HL-60 (cell line): ENCODE measurements at regions not wholly inside any gene's neighbourhood (a gene's known extent, or its start where the extent isn't known, plus 50 kb on each side); places are given as distances from the start of the nearest gene placed in this dataset.

Source experiments
- DNase-seq, 2 experiments: peaks; one replicate each; pipeline ENCODE4 v3.0.0-alpha.2; 2010 to 2020; ENCODE audit warnings: low read depth in 1 of 2, low spot score in 1 of 2
- H3K27ac ChIP-seq: fragments of 250-450 bp; sonication (Bioruptor Pico); replicated peaks from 2 replicates; pipeline ENCODE4 v1.5.1; 2020; ENCODE audit warnings: mild to moderate bottlenecking, moderate library complexity
- H3K27me3 ChIP-seq: fragments of 250-450 bp; sonication (Bioruptor Pico); 2 replicates; pipeline ENCODE4 v1.5.1; 2021; ENCODE audit warnings: mild to moderate bottlenecking, moderate library complexity; ENCODE audit not compliant: insufficient read depth, poor library complexity, severe bottlenecking
- H3K4me3 ChIP-seq: replicated peaks from 2 replicates; pipeline ENCODE4 v1.5.1; 2011; ENCODE audit warnings: mild to moderate bottlenecking, control low read depth, low read length; ENCODE audit not compliant: insufficient read depth
- GABPA ChIP-seq: IDR thresholded peaks from 2 replicates; pipeline ENCODE4 v1.6.1; 2012; ENCODE audit warnings: low read depth
- POLR2AphosphoS5 ChIP-seq: IDR thresholded peaks from 2 replicates; pipeline ENCODE4 v1.6.1; 2012; ENCODE audit warnings: low read depth
- SPI1 ChIP-seq: IDR thresholded peaks from 2 replicates; pipeline ENCODE4 v1.6.1; 2012; ENCODE audit warnings: low read depth, mild to moderate bottlenecking, borderline replicate concordance
- TF ChIP-seq, protein P1 (sequence below): IDR thresholded peaks from one replicate; pipeline ENCODE4 v1.5.1; 2011; ENCODE audit warnings: low read length, control low read depth, inconsistent platforms; ENCODE audit not compliant: insufficient read depth
- TF ChIP-seq, protein P2 (sequence below): IDR thresholded peaks from 2 replicates; pipeline ENCODE4 v1.6.1; 2012; ENCODE audit warnings: low read depth; ENCODE audit not compliant: insufficient replicate concordance

DNA sequence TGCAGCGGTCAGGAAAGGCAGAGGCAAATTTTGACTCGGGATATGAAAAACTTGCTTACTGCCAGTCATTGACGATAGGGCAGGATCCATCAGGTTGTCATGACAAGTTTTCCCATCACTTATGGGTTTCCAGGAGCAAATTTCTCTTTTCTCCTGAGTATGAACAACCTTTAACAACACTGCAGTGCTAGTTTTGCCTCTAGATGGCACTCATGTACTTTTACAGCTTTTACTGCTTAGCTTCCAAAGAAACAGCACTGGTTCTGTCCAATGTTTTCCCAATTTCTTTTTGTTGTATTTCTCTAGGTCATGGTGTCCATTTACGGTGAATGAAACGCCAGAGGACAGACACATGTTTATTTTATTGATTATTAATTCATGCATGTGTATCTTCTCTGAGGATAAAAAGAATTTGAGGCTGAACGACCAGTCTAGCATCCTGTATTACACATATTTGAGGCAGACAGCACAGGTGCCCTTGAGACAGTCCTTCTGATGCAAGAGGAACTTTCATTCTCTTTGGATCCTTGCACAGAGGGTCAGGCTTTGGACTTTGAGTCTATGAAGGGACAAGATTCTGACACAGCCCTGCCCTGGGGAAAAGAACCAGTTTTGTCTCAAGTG is 112.3 kb upstream of the TRABD2B start:
- H3K4me3 ChIP-seq = no peak overlapping the region
- H3K27me3 ChIP-seq = no peaks in the 10 kb centered on the region
- peak in 1 of 2 experiments; percentile 7 for DNase-seq
- TF ChIP-seq, protein P1, sequence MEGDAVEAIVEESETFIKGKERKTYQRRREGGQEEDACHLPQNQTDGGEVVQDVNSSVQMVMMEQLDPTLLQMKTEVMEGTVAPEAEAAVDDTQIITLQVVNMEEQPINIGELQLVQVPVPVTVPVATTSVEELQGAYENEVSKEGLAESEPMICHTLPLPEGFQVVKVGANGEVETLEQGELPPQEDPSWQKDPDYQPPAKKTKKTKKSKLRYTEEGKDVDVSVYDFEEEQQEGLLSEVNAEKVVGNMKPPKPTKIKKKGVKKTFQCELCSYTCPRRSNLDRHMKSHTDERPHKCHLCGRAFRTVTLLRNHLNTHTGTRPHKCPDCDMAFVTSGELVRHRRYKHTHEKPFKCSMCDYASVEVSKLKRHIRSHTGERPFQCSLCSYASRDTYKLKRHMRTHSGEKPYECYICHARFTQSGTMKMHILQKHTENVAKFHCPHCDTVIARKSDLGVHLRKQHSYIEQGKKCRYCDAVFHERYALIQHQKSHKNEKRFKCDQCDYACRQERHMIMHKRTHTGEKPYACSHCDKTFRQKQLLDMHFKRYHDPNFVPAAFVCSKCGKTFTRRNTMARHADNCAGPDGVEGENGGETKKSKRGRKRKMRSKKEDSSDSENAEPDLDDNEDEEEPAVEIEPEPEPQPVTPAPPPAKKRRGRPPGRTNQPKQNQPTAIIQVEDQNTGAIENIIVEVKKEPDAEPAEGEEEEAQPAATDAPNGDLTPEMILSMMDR = peak; percentile 78
- TF ChIP-seq SPI1 = no peak
- H3K27ac ChIP-seq = no peak overlapping the region

DNA sequence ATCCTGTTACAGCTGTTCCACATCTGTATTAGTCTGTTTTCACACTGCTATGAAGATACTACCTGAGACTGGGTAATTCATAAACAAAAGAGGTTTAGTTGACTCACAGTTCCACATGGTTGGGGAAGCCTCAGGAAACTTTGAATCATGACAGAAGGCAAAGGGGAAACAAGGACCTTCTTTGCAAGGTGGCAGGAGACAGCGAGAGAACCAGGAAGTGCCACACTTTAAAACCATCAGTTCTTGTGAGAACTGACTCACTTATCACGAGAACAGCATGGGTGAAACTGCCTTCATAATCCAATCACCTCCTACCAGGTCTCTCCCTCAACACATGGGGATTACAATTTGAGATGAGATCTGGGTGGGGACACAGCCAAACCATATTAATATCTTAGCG is 110.3 kb upstream of the TRABD2B start:
- TF ChIP-seq, protein P2, sequence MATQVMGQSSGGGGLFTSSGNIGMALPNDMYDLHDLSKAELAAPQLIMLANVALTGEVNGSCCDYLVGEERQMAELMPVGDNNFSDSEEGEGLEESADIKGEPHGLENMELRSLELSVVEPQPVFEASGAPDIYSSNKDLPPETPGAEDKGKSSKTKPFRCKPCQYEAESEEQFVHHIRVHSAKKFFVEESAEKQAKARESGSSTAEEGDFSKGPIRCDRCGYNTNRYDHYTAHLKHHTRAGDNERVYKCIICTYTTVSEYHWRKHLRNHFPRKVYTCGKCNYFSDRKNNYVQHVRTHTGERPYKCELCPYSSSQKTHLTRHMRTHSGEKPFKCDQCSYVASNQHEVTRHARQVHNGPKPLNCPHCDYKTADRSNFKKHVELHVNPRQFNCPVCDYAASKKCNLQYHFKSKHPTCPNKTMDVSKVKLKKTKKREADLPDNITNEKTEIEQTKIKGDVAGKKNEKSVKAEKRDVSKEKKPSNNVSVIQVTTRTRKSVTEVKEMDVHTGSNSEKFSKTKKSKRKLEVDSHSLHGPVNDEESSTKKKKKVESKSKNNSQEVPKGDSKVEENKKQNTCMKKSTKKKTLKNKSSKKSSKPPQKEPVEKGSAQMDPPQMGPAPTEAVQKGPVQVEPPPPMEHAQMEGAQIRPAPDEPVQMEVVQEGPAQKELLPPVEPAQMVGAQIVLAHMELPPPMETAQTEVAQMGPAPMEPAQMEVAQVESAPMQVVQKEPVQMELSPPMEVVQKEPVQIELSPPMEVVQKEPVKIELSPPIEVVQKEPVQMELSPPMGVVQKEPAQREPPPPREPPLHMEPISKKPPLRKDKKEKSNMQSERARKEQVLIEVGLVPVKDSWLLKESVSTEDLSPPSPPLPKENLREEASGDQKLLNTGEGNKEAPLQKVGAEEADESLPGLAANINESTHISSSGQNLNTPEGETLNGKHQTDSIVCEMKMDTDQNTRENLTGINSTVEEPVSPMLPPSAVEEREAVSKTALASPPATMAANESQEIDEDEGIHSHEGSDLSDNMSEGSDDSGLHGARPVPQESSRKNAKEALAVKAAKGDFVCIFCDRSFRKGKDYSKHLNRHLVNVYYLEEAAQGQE = no peak
- TF ChIP-seq POLR2AphosphoS5 (no peak), GABPA (no peak), SPI1 (no peak)
- TF ChIP-seq, protein P1 = no peak
- Histone ChIP-seq H3K27ac (no peak overlapping the region), H3K27me3 (no peaks in the 10 kb centered on the region), H3K4me3 (no peak overlapping the region)
- no peak for DNase-seq

DNA sequence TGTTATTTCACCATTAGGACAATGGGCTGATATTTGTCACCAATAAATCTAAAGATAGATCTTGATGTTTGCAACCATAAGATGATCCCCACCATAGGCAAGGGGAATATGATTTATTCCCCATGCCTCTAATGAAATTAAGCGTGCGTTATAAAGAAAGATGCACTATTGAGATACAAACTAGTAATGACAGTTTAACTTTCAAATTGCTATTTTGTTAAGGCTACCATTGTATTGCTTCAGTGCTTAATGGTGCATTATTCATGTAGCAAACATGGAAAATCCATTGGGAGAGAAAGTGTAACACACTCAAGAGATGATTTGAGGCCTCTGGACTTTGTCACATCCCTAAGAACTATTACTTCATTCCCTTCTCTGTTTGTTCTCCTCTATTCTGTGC is 108.9 kb upstream of the TRABD2B start:
- Histone ChIP-seq H3K4me3 (no peak overlapping the region), H3K27ac (no peak overlapping the region), H3K27me3 (no peaks in the 10 kb centered on the region)
- no peak for TF ChIP-seq GABPA
- TF ChIP-seq, protein P2 = no peak
- TF ChIP-seq POLR2AphosphoS5 = no peak
- TF ChIP-seq, protein P1 = no peak
- no peak for TF ChIP-seq SPI1
- no peak for DNase-seq

DNA sequence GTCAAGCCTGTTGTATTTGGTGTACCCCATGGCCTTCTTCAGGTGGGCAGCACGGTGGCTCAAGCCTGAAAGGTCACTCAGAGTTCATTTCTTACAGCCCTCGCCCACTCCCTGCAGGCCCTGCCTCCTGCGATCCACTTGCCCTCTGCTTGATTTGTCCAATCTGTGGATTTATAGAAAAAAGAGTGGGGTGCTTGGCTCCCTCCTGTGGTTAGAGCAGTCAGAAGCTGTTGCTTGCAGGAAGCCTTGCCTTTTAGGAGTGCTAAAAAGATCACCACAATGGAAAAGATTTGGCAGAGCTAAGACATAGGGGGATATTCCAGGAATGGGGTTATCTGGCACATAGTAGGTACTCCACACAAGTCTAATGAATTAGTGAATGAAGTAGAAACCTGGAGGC is 108.0 kb upstream of the TRABD2B start:
- no peak for DNase-seq
- TF ChIP-seq POLR2AphosphoS5 = no peak
- TF ChIP-seq, protein P2 = no peak
- TF ChIP-seq, protein P1 = no peak
- TF ChIP-seq SPI1 = no peak
- no peak for TF ChIP-seq GABPA

More for the DNA sequence above, 108.0 kb upstream of the TRABD2B start:
- no peaks in the 10 kb centered on the region for H3K27me3 ChIP-seq
- no peak overlapping the region for H3K27ac ChIP-seq
- no peak overlapping the region for H3K4me3 ChIP-seq
